ENCODE measurements at regions not wholly inside any gene's neighbourhood (a gene's known extent, or its start where the extent isn't known, plus 50 kb on each side); places are given as distances from the start of the nearest gene placed in this dataset.

GRCh38 chr6:51025082-51025777 lies 206.6 kb downstream of the TFAP2B start:
- intact Hi-C loops (cut with micrococcal nuclease): no loop called here
- ATAC-seq (ENCODE audit: low read depth) (no peak), DNase-seq (no peak)
- H3K27me3 ChIP-seq (replicated peaks in 1 of 4; ENCODE audit: control extremely low read depth in 1 of 4, control insufficient read depth in 3 of 4, insufficient read depth in 4 of 4, low read length in 3 of 4): no peaks in the 10 kb centered on the region
- H3K9ac ChIP-seq (ENCODE audit: low read length): no peak overlapping the region
- H3K4me3 ChIP-seq (ENCODE audit: control extremely low read depth in 1 of 5, extremely low read depth in 1 of 5, insufficient read depth in 1 of 5, low read depth in 2 of 5, low read length in 4 of 5): no peak overlapping the region
- 87% methylated on average over 12 of the region's 18 CpGs for WGBS (ENCODE audit: insufficient coverage)
- H3K4me1 Mint-ChIP-seq: no peaks in the 10 kb centered on the region
- no peak overlapping the region for H3K4me2 ChIP-seq (replicated peaks; ENCODE audit: low read depth, low read length, poor library complexity, severe bottlenecking)
- no peak overlapping the region for H3K4me3 Mint-ChIP-seq
- H3K27ac ChIP-seq (ENCODE audit: low read length in 2 of 2): no peak overlapping the region
- CTCF ChIA-PET: no interaction called here
- peaks cover 0 to 3% (median 0%) of the 10 kb centered on the region in 3 donors for H3K9me3 ChIP-seq (ENCODE audit: control extremely low read depth in 1 of 3, control insufficient read depth in 2 of 3, insufficient read depth in 1 of 3, low read length in 2 of 3)
- H3K9me3 Mint-ChIP-seq (ENCODE audit: insufficient read depth): no peaks in the 10 kb centered on the region
- no peak overlapping the region for H2AFZ ChIP-seq (ENCODE audit: insufficient read depth, low read depth, low read length, poor library complexity, severe bottlenecking)
- no peaks in the 10 kb centered on the region for H3K36me3 ChIP-seq (replicated peaks in 1 of 2; ENCODE audit: control extremely low read depth in 1 of 2, control insufficient read depth in 1 of 2, extremely low read depth in 1 of 2, insufficient read depth in 2 of 2, low read length in 1 of 2)
- H3K79me2 ChIP-seq (ENCODE audit: control insufficient read depth, insufficient read depth, low read length): no peaks in the 10 kb centered on the region
- H3K27me3 Mint-ChIP-seq: no peaks in the 10 kb centered on the region
- TF ChIP-seq CTCF (IDR thresholded peaks at IDR 0.05) (no peak), EZH2 (IDR thresholded peaks at IDR 0.05; ENCODE audit: borderline replicate concordance, insufficient read depth, low read depth, low read length, poor library complexity, severe bottlenecking) (no peak)
- no peaks in the 10 kb centered on the region for H4K20me1 ChIP-seq (ENCODE audit: control insufficient read depth, insufficient read depth, low read length, poor library complexity, severe bottlenecking)
- H3K4me1 ChIP-seq (ENCODE audit: control insufficient read depth in 2 of 2, insufficient read depth in 2 of 2, low read length in 2 of 2): no peaks in the 10 kb centered on the region
- POLR2A ChIA-PET: no interaction called here
- H3K27ac Mint-ChIP-seq: no peak overlapping the region

GRCh38 chr6:51027283-51028065 lies 208.8 kb downstream of the TFAP2B start:
- peaks cover 0 to 3% (median 0%) of the 10 kb centered on the region in 3 donors for H3K9me3 ChIP-seq (ENCODE audit: control extremely low read depth in 1 of 3, control insufficient read depth in 2 of 3, insufficient read depth in 1 of 3, low read length in 2 of 3)
- Mint-ChIP-seq H3K27ac (no peak overlapping the region), H3K9me3 (ENCODE audit: insufficient read depth) (no peaks in the 10 kb centered on the region), H3K4me1 (no peaks in the 10 kb centered on the region), H3K4me3 (no peak overlapping the region), H3K27me3 (no peaks in the 10 kb centered on the region)
- no peak overlapping the region for H3K4me2 ChIP-seq (replicated peaks; ENCODE audit: low read depth, low read length, poor library complexity, severe bottlenecking)
- no peak overlapping the region for H3K27ac ChIP-seq (ENCODE audit: low read length in 2 of 2)
- H3K79me2 ChIP-seq (ENCODE audit: control insufficient read depth, insufficient read depth, low read length): no peaks in the 10 kb centered on the region
- no peaks in the 10 kb centered on the region for H3K36me3 ChIP-seq (replicated peaks in 1 of 2; ENCODE audit: control extremely low read depth in 1 of 2, control insufficient read depth in 1 of 2, extremely low read depth in 1 of 2, insufficient read depth in 2 of 2, low read length in 1 of 2)
- ChIA-PET POLR2A (no interaction called here), CTCF (no interaction called here)
- H3K27me3 ChIP-seq (replicated peaks in 1 of 4; ENCODE audit: control extremely low read depth in 1 of 4, control insufficient read depth in 3 of 4, insufficient read depth in 4 of 4, low read length in 3 of 4): no peaks in the 10 kb centered on the region
- TF ChIP-seq EZH2 (IDR thresholded peaks at IDR 0.05; ENCODE audit: borderline replicate concordance, insufficient read depth, low read depth, low read length, poor library complexity, severe bottlenecking) (no peak), CTCF (IDR thresholded peaks at IDR 0.05) (no peak)
- WGBS (ENCODE audit: insufficient coverage): no CpG with 5 or more reads among the region's 5 CpGs
- intact Hi-C loops (cut with micrococcal nuclease): no loop called here
- no peak overlapping the region for H3K9ac ChIP-seq (ENCODE audit: low read length)
- no peak for DNase-seq
- H3K4me3 ChIP-seq (ENCODE audit: control extremely low read depth in 1 of 5, extremely low read depth in 1 of 5, insufficient read depth in 1 of 5, low read depth in 2 of 5, low read length in 4 of 5): no peak overlapping the region
- ATAC-seq (ENCODE audit: low read depth): no peak
- H3K4me1 ChIP-seq (ENCODE audit: control insufficient read depth in 2 of 2, insufficient read depth in 2 of 2, low read length in 2 of 2): no peaks in the 10 kb centered on the region
- H4K20me1 ChIP-seq (ENCODE audit: control insufficient read depth, insufficient read depth, low read length, poor library complexity, severe bottlenecking): no peaks in the 10 kb centered on the region
- no peak overlapping the region for H2AFZ ChIP-seq (ENCODE audit: insufficient read depth, low read depth, low read length, poor library complexity, severe bottlenecking)

Data from B cell (primary cell).